DMS153 treated with DMSO at 0.1 percent for 48 hours (cell line): ENCODE measurements at regions not wholly inside any gene's neighbourhood (a gene's known extent, or its start where the extent isn't known, plus 50 kb on each side); places are given as distances from the start of the nearest gene placed in this dataset.

Experiments used
- DNase-seq: peaks from one replicate; lab custom pipeline; 2025; ENCODE audit not compliant: unreplicated experiment; lab: John Stamatoyannopoulos, UW

DNA sequence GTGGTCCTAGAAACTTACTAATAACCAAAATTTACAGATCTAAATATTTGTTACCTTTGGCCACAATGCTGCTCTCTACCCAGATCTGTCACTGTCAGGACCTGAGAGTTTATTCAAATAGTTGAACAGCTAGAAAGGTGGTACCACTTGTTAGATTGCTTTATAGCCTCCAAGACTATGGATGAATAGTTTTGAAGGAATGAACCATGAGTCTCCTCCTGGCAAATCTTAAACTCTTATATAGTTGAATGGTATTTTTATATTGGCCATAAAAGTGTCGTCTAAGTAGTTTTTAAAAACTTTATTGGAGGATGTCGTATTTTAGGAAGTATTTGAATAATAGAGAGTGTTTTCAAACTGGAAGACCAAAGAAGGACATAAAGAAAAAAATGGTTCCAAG lies 178.7 kb downstream of the AHR start:
- DNase-seq: no peak

DNA sequence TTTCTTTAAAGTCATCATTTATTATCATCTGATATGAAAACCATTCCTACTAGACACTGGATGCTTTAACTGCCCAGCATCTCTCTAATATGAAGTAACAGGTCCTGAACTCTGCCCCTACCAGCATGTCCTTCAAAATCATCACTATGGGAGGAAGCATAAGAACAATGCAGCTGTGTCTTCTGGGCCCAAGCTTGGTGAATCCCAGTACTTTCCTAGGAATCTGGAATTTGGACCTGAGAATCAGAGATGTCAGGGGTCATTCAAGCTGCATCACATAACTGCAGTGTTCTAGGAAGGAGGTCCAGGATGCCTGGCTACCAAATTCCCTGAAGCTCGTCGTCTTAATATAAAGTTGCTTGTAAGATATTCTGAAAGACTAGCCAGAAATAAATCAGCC lies 182.7 kb downstream of the AHR start:
- no peak for DNase-seq

DNA sequence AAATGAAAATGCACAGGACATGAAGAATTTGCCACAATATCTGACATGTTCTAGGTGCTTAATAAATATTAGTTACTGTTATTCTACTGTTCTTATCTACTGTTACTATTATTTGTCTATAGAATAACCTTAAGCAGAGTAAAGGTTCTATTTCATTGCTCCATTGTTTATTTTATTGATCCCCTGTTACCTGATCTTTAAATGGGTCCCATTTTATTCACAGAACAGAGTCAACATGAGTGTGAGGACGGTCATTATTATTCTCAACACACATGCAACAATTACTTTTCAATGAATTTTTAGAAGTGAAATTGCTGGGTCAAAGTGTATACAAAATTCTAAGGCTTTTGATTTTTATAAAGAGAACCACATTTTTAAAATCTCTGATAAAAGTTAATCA lies 186.9 kb downstream of the AHR start:
- DNase-seq: no peak

DNA sequence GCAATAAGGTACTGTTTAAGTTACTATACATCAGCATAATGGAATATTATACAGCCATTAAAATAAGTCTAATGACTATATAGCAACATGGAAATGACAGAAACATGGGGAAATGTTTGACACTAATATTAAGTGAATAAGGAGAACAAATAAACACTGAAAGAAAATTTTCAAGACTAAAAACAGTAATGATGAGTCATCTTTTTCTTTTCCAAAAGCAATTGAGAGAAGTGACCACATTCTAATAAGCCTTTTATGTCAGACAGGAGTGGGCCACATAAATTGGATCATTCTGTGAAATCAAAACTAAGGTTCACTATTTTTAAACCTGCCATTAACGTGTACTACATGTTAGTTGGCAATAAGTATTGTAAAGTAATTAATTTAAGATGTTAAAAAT lies 187.5 kb downstream of the AHR start:
- no peak for DNase-seq

- no peak for DNase-seq
Observed at GRCh38 chr7:17486835-17487234, 188.4 kb downstream of the AHR start.

- DNase-seq: no peak
Observed at GRCh38 chr7:17487343-17487742, 188.9 kb downstream of the AHR start.

DNA sequence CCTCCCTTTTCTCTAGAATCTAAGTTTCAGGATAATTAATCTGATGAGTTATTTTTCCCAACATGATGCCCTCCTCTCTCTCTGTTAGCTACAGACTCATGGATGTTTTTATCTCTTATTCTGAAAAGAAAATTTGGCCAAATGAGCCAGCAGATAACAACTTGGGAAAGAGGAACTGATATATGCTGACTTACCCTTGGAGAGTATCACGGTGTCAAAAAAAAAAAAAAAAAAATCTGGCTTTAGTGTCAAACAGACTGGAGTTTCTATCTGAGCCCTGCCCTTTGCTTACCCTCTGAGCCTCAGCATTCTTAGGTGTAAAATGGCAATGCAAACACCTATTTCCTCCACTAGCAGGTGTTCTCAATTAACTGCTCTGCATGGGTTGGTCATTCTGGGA lies 190.4 kb downstream of the AHR start:
- no peak for DNase-seq

DNA sequence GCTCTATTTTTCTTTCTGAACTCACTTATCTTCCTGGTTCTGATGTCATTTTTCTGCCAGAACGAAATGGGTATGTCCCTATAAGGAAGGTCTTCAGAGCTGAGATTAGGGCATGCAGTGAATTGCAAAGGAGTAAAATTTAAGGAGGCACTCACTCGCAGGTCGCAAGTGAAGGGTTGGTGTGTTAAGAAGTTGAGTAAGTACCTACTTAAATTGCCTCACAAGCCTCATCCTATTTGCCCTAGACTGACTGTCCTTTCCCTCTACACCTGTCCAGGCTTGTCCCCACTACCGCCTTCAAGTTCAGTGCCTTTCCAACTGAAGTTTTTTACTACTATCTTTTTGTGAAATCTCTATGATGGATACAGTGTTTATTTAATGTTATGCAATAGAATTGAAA lies 191.5 kb downstream of the AHR start:
- no peak for DNase-seq

GRCh38 chr7:17490825-17491224 lies 192.4 kb downstream of the AHR start:
- no peak for DNase-seq

DNA sequence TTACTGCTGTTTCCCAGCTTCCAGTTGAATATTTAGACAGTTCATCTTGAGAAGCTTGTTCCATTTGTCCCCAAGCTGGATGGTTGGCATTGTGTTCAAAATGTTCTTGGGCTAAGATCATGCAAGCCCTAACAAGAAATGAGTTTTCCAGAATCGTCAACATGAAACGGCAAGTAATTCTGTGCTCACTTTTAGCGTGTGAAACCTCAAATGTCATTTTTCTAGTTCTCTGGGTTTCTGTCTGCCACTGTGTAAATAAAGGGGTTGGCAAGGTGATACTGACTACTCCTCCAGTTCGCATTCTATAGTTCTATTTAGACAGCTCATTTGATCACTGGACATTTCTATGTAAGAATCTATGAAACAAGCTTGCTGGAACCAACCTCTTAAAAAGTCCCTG lies 194.0 kb downstream of the AHR start:
- DNase-seq: no peak

- DNase-seq: no peak
Observed at GRCh38 chr7:17493446-17493845, 195.0 kb downstream of the AHR start.

DNA sequence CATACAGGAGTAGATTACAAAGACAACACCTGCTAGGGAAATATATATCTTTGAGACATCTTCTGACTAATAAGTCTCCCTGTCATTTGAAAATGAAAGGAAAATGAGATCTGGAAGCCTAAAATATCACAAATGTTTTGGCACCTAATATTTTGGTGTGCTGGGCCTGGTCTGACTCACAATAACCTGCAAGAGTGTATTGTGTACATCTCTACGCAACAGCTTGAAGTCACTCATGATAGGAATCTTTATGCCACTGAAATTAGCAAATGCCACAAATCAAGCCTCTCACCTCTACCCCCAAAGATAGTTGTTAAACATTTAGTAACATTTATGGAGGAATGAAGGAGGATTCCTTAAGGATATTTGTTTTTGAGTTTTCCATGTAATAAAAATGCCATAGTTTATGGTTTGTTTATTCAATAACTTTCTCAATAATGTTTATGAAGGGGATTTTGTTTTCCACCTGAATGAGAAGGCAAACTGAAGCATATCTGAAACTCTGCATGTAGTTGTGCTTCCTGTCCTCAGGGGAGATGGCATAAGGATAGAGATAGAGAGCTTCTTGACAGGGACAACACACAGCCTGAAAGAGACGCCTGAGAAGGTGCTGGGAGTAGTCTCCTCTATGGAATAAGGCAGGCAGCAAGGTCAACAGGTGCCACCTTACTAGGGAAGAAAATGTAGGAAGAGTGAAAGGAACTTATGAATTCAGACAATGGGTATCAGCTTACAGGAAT lies 197.4 kb downstream of the AHR start:
- DNase-seq: no peak

DNA sequence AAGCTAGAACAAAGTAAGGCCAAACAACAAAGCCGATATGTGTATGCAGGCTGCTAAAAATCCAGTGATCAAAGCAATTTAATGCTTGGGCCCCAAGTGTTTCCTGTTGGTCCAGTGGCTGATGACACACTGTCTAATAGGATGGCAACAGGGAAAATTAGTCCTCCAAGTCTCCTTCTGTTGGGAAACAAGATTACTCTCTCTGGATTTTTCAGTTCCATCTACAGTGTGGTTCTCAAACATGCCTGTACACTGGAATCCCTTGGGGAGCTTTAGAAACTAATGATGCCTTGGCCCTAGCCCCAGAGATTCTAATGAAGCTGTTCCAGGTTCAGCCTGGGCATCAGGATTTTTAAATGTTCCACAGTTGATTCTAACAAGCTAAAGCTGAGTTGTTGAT lies 198.7 kb downstream of the AHR start:
- no peak for DNase-seq

DNA sequence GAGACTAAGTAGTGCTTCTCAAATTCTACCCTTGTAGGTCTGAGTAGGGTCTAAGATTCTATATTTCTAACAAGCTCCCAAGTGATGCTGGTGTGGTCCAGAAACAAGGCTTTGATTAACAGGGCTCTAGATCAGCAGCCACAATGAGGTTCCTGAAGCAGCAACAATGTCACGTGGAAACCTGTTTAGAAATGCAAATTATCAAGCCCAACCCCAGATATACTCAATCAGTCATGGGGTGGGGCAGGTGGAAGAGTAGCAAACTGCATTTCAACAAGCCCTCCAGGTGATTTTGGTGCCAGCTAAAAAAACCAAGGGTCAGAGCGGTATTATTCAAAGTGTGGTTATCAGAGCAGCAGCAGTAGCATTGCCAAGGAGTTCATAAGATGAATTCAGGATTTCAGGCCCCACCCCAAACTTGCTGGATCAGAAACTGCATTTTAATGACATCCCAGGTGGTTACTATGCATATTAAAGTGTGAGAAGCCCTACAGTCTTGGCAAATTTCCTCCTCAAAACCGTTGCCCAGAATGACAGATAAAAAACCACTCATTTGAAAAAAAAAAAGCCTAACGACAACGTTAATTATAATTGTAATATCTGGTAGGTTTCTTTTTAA lies 199.2 kb downstream of the AHR start:
- DNase-seq: no peak

DNA sequence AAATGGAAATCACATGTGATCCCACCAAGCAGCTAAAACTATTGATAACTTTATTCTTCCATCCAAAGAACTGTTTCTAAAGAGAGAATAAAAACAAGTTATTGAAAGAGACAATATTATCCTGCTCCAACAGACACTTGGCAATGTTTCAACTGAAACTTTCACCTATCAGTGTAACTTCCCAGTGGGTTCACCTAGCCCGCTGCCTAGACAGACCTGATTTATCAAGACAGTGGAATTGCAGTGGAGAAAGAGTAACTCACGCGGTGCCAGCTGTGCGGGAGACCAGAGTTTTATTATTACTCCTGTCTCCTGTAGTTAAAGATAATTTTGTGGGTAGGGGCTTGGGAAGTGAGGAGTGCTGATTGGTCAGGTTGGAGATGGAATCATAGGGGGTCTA lies 199.8 kb downstream of the AHR start:
- no peak for DNase-seq

- no peak for DNase-seq
Observed at GRCh38 chr7:17500736-17501135, 202.3 kb downstream of the AHR start.

DNA sequence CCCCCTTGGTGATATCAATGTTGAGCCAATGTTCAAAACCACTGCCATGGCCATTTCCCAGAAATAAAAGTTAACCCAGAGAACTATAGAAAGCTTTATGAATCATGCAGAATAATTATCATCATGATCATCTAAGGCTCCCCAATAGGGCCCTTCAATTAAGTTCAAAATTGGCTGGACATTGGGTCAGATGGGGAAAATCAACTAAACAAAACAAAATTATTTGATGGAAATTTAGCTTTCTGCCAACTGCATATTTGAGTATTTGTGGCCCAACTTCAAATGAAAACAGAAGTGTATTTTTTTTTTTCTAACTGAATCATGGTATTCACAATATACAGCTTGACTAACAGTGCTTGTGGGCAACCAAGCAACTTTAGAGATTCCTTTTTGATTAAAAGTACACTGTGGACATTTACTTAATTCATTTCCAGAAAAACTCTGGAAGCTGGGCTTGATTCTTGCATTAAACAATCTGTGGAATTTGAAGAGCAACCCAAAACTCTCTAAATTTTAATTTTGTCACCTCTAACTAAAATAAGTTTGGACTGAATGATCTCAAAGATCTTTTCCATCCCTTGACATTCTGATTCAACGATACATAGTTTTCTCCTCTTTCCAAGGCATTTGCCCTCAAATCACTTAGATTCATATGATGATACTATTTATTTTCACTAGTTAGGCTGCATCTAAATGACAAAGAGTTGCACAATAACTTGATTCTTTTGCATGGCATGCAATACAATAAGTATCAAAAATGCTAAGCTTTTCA lies 203.2 kb downstream of the AHR start:
- DNase-seq: no peak

GRCh38 chr7:17502213-17503060 lies 204.0 kb downstream of the AHR start:
- no peak for DNase-seq

- no peak for DNase-seq
Observed at GRCh38 chr7:17506095-17506494, 207.6 kb downstream of the AHR start.

DNA sequence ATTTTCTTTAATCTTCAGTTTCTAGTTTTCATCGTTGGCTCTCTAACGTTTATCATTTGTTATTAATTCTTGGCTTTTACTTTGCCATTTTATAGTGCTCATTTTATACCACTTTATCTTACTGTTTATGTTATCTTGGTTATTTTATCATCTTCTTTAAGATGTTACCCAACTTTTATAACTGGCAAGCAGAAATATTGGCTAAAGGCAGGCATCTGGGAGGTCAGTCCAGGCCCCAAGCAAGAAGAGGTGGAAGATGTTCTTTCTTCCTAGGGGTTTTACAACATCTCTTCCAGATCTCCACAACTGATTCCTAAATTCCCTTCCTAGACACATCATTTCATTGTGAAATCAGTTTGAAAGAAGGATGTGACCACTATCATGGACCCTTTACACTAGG lies 208.1 kb downstream of the AHR start:
- no peak for DNase-seq

- no peak for DNase-seq
Observed at GRCh38 chr7:17507717-17508116, 209.3 kb downstream of the AHR start.
